ENCODE measurements at regions not wholly inside any gene's neighbourhood (a gene's known extent, or its start where the extent isn't known, plus 50 kb on each side); places are given as distances from the start of the nearest gene placed in this dataset.
"Not testable (repeated sequence)": the region's sequence is repeated elsewhere in the genome, so short reads cannot be mapped to it uniquely, and the experiment has no call there.

- not testable (repeated sequence) for DNase-seq (ENCODE audit: low read depth in 2 of 2, low spot score in 1 of 2)
Measured at GRCh38 chr5:105162557-105162956, 1600.0 kb upstream of the NUDT12 start.

- DNase-seq (ENCODE audit: low read depth in 2 of 2, low spot score in 1 of 2): no peak
Measured at GRCh38 chr5:105158526-105158925, 1595.9 kb upstream of the NUDT12 start.

- DNase-seq (ENCODE audit: low read depth in 2 of 2, low spot score in 1 of 2): no peak
Measured at GRCh38 chr5:105150323-105150722, 1587.7 kb upstream of the NUDT12 start.

GRCh38 chr5:105146867-105147266, 1584.3 kb upstream of the NUDT12 start:
- DNase-seq (ENCODE audit: low read depth in 2 of 2, low spot score in 1 of 2): no peak

- no peak for DNase-seq (ENCODE audit: low read depth in 2 of 2, low spot score in 1 of 2)
Measured at GRCh38 chr5:105145152-105145551, 1582.6 kb upstream of the NUDT12 start.

GRCh38 chr5:105134328-105134727, 1571.7 kb upstream of the NUDT12 start:
- DNase-seq (ENCODE audit: low read depth in 2 of 2, low spot score in 1 of 2): no peak

GRCh38 chr5:105133087-105133486, 1570.5 kb upstream of the NUDT12 start:
- DNase-seq (ENCODE audit: low read depth in 2 of 2, low spot score in 1 of 2): no peak

- DNase-seq (ENCODE audit: low read depth in 2 of 2, low spot score in 1 of 2): no peak
Measured at GRCh38 chr5:105132581-105132980, 1570.0 kb upstream of the NUDT12 start.

- no peak for DNase-seq (ENCODE audit: low read depth in 2 of 2, low spot score in 1 of 2)
Measured at GRCh38 chr5:105131045-105131444, 1568.5 kb upstream of the NUDT12 start.

GRCh38 chr5:105101577-105101976, 1539.0 kb upstream of the NUDT12 start:
- no peak for DNase-seq (ENCODE audit: low read depth in 2 of 2, low spot score in 1 of 2)

- no peak for DNase-seq (ENCODE audit: low read depth in 2 of 2, low spot score in 1 of 2)
Measured at GRCh38 chr5:105088961-105089360, 1526.4 kb upstream of the NUDT12 start.

- no peak for DNase-seq (ENCODE audit: low read depth in 2 of 2, low spot score in 1 of 2)
Measured at GRCh38 chr5:105088102-105088501, 1525.5 kb upstream of the NUDT12 start.

GRCh38 chr5:105057893-105058292, 1495.3 kb upstream of the NUDT12 start:
- DNase-seq (ENCODE audit: low read depth in 2 of 2, low spot score in 1 of 2): no peak

- no peak for DNase-seq (ENCODE audit: low read depth in 2 of 2, low spot score in 1 of 2)
Measured at GRCh38 chr5:105057001-105057436, 1494.4 kb upstream of the NUDT12 start.

- no peak for DNase-seq (ENCODE audit: low read depth in 2 of 2, low spot score in 1 of 2)
Measured at GRCh38 chr5:105054406-105054805, 1491.8 kb upstream of the NUDT12 start.

- DNase-seq (ENCODE audit: low read depth in 2 of 2, low spot score in 1 of 2): no peak
Measured at GRCh38 chr5:105042623-105043022, 1480.0 kb upstream of the NUDT12 start.

- not testable (repeated sequence) for DNase-seq (ENCODE audit: low read depth in 2 of 2, low spot score in 1 of 2)
Measured at GRCh38 chr5:105036814-105037213, 1474.2 kb upstream of the NUDT12 start.

- DNase-seq (ENCODE audit: low read depth in 2 of 2, low spot score in 1 of 2): no peak
Measured at GRCh38 chr5:105034401-105034763, 1471.8 kb upstream of the NUDT12 start.

GRCh38 chr5:105033637-105034400, 1471.2 kb upstream of the NUDT12 start:
- no peak for DNase-seq (ENCODE audit: low read depth in 2 of 2, low spot score in 1 of 2)

GRCh38 chr5:105032917-105033316, 1470.3 kb upstream of the NUDT12 start:
- no peak for DNase-seq (ENCODE audit: low read depth in 2 of 2, low spot score in 1 of 2)

- no peak for DNase-seq (ENCODE audit: low read depth in 2 of 2, low spot score in 1 of 2)
Measured at GRCh38 chr5:105030153-105030552, 1467.6 kb upstream of the NUDT12 start.

GRCh38 chr5:105015098-105015497, 1452.5 kb upstream of the NUDT12 start:
- no peak for DNase-seq (ENCODE audit: low read depth in 2 of 2, low spot score in 1 of 2)

- no peak for DNase-seq (ENCODE audit: low read depth in 2 of 2, low spot score in 1 of 2)
Measured at GRCh38 chr5:104998572-104998971, 1436.0 kb upstream of the NUDT12 start.

Measured in stimulated activated CD8-positive, alpha-beta memory T cell treated with anti-CD3 and anti-CD28 coated beads, Interleukin-4, amount 100 ng/mL, for 4 hours (primary cell).